Peyer's patch (tissue), 4 donors: ENCODE measurements at regions not wholly inside any gene's neighbourhood (a gene's known extent, or its start where the extent isn't known, plus 50 kb on each side); places are given as distances from the start of the nearest gene placed in this dataset.

Experiments used
- DNase-seq, 3 donors: peaks; one replicate each; pipeline ENCODE4 v3.0.0-alpha.2; 2017 to 2019
- H3K27ac ChIP-seq, 4 donors: fragments of 200-600 bp; sonication (generic); one replicate each; pipeline ENCODE4 v1.5.1; 2016 to 2019
- H3K27me3 ChIP-seq, 2 donors: fragments of 200-600 bp; sonication (generic); one replicate each; pipeline ENCODE4 v1.5.1; 2019
- H3K36me3 ChIP-seq, 3 donors: fragments of 200-600 bp; sonication (generic); one replicate each; pipeline ENCODE4 v1.5.1; 2016 to 2019
- H3K4me1 ChIP-seq, 4 donors: fragments of 200-600 bp; sonication (generic); one replicate each; pipeline ENCODE4 v1.5.1; 2016 to 2019
- H3K4me3 ChIP-seq, 4 donors: fragments of 200-600 bp; sonication (generic); 1 replicate in 3 of 4; 2 replicates in 1 of 4; pipeline ENCODE4 v1.5.1; 2016 to 2019; ENCODE audit warnings: mild to moderate bottlenecking in 1 of 4
- H3K9me3 ChIP-seq, 4 donors: fragments of 200-600 bp; sonication (generic); one replicate each; pipeline ENCODE4 v1.5.1; 2016 to 2019; ENCODE audit warnings: mild to moderate bottlenecking in 1 of 4
- POLR2A ChIP-seq, 2 donors: fragments of 450-650 bp; IDR thresholded peaks; one replicate each; pipeline ENCODE4 v1.5.1; 2017; ENCODE audit warnings: antibody characterized with exemption in 2 of 2, mild to moderate bottlenecking in 2 of 2, moderate library complexity in 2 of 2
- TF ChIP-seq, protein P1 (sequence below), 6 experiments: fragments of 450-650 bp in 4 of 6; fragments of 200-600 bp in 2 of 6; sonication (generic) in 1 of 6; IDR thresholded peaks; one replicate each; pipeline ENCODE4 v1.5.1; 2017 to 2019; ENCODE audit warnings: antibody characterized with exemption in 6 of 6, mild to moderate bottlenecking in 3 of 6, moderate library complexity in 1 of 6

DNA sequence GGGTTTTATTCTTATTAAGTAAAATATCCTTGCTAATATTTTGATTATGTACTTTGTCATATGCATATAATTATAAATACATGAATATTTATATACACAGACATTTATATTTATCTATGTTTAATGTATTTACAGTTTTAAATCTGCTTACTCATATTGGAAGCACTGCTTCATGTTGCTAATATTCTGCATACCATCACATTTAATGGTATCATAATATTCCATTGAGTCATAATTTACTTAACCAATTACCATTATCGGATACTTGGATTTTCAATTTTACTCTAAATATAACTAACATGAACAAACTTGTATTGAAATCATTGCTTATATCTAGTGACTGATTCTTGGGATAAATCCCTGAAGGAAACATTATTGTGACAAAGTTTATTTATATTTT, 155.2 kb downstream of the MBL2 start:
- no peak overlapping the region for H3K27ac ChIP-seq
- H3K4me1 ChIP-seq = no peaks in the 10 kb centered on the region
- no peak for TF ChIP-seq POLR2A (IDR thresholded peaks at IDR 0.05)
- TF ChIP-seq, protein P1, sequence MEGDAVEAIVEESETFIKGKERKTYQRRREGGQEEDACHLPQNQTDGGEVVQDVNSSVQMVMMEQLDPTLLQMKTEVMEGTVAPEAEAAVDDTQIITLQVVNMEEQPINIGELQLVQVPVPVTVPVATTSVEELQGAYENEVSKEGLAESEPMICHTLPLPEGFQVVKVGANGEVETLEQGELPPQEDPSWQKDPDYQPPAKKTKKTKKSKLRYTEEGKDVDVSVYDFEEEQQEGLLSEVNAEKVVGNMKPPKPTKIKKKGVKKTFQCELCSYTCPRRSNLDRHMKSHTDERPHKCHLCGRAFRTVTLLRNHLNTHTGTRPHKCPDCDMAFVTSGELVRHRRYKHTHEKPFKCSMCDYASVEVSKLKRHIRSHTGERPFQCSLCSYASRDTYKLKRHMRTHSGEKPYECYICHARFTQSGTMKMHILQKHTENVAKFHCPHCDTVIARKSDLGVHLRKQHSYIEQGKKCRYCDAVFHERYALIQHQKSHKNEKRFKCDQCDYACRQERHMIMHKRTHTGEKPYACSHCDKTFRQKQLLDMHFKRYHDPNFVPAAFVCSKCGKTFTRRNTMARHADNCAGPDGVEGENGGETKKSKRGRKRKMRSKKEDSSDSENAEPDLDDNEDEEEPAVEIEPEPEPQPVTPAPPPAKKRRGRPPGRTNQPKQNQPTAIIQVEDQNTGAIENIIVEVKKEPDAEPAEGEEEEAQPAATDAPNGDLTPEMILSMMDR (IDR thresholded peaks at IDR 0.05) = no peak
- no peaks in the 10 kb centered on the region for H3K9me3 ChIP-seq
- no peak for DNase-seq
- H3K36me3 ChIP-seq = no peaks in the 10 kb centered on the region
- no peak overlapping the region for H3K4me3 ChIP-seq
- no peaks in the 10 kb centered on the region for H3K27me3 ChIP-seq

DNA sequence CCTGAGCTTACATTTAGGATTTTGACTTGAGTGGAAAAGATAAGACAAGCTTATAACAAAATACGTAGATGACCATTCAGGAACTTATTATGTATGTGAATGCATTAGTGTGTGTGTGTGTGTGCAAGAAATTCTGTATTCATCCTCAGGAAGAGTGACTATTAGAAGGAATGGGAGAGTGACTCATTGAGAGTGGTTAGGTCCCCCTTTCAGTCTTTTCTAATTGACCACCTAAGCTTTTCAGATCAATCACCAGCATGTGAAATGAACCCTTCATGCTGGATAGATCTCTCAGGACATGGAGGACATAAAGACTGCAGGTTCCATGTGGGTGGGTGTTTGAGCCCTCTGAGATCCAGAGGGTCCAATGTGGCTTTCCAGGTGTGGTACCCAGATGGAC, 153.5 kb downstream of the MBL2 start:
- Histone ChIP-seq H3K9me3 (no peaks in the 10 kb centered on the region), H3K36me3 (no peaks in the 10 kb centered on the region), H3K4me3 (no peak overlapping the region), H3K4me1 (no peaks in the 10 kb centered on the region), H3K27ac (no peak overlapping the region), H3K27me3 (no peaks in the 10 kb centered on the region)
- DNase-seq = no peak
- TF ChIP-seq POLR2A (IDR thresholded peaks at IDR 0.05) = no peak

DNA sequence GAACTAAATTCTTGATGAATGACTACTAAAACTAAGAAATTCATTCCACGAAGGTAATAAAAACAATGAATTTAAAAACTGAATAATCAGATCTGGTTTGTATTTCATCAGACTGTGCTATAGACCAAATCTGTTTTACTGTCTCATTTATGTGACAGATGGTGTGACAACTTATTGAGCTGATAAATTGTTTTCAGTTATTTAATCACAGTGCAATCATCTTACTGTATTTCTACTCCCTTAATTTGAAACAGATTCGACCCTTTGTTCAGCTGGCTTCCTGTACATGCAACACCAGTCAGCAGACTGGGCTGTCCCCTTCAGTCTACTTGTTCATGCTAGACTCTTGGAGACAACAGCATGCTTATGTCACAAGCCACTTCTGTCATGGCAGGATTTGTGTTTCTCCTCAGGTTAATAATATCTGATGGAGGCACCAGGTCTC, 150.9 kb downstream of the MBL2 start:
- Histone ChIP-seq H3K9me3 (no peaks in the 10 kb centered on the region), H3K27me3 (no peaks in the 10 kb centered on the region), H3K4me1 (no peaks in the 10 kb centered on the region), H3K27ac (no peak overlapping the region), H3K4me3 (no peak overlapping the region), H3K36me3 (no peaks in the 10 kb centered on the region)
- TF ChIP-seq, protein P1 (IDR thresholded peaks at IDR 0.05) = no peak
- no peak for TF ChIP-seq POLR2A (IDR thresholded peaks at IDR 0.05)
- no peak for DNase-seq

DNA sequence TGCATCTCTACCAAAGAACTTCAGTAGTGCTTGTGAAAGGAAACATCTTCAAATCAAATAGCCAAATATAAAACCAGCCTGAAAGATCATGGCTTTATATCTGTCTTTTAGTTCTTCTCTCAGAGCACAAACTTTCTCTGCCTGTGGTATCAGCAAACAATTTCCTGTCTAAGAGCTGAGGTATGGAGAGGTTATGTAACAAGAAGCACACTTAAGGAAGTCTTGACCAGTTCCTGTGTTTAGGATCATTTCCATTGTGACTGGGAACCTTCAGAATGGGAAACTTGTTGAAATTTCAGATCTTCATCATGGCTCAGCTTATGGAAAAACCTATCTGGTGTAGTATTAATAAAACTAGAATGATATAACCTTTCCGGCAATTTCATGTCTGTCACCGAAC, 148.8 kb downstream of the MBL2 start:
- DNase-seq = no peak
- H3K4me3 ChIP-seq = no peak overlapping the region
- H3K9me3 ChIP-seq = no peaks in the 10 kb centered on the region
- no peak overlapping the region for H3K27ac ChIP-seq
- H3K36me3 ChIP-seq = no peaks in the 10 kb centered on the region
- TF ChIP-seq, protein P1 (IDR thresholded peaks at IDR 0.05) = no peak
- no peak for TF ChIP-seq POLR2A (IDR thresholded peaks at IDR 0.05)
- H3K27me3 ChIP-seq = no peaks in the 10 kb centered on the region
- H3K4me1 ChIP-seq = no peaks in the 10 kb centered on the region

DNA sequence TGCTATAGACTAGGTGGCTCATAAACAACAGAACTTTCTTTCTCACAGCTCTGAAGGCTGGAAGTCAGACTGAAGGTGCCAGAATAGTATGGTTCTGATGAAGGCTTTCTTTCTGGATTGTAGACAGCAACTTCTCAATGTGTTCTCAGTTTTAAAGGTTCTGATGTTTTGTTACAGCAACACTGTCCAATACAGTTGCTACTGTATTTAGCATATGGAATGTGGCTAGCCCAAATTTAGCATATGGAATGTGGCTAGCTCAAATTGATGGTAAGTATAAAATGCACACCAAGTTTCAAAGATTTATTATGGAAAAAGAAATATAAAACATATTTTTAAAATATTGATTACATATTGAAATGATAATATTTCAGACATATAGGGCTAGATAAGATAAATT, 145.3 kb downstream of the MBL2 start:
- H3K27ac ChIP-seq = no peak overlapping the region
- DNase-seq = no peak
- TF ChIP-seq POLR2A (IDR thresholded peaks at IDR 0.05) = no peak
- TF ChIP-seq, protein P1 (IDR thresholded peaks at IDR 0.05) = no peak
- H3K4me3 ChIP-seq = no peak overlapping the region
- H3K9me3 ChIP-seq = no peaks in the 10 kb centered on the region
- no peaks in the 10 kb centered on the region for H3K4me1 ChIP-seq
- no peaks in the 10 kb centered on the region for H3K36me3 ChIP-seq
- no peaks in the 10 kb centered on the region for H3K27me3 ChIP-seq

DNA sequence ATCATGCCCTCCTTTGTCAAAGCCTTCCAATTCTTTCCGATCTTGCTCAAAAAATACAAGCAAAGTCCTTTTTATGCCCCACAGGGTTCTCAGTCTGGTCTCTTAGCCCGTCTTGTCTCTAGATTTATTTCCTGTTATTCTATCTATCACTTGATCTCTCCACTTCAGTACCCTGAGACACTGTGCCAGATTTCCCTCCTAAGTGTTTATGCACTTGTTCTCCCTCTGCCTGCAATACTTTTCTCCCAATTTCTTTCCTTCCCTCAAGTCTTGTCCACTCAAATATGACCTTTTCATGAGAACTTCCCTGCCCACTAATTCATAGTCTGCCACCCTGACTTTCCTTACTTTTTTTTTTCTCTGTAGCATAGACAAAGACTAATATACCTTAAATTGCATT, 141.4 kb downstream of the MBL2 start:
- Histone ChIP-seq H3K36me3 (no peaks in the 10 kb centered on the region), H3K4me1 (no peaks in the 10 kb centered on the region), H3K4me3 (no peak overlapping the region), H3K27ac (no peak overlapping the region), H3K27me3 (no peaks in the 10 kb centered on the region), H3K9me3 (no peaks in the 10 kb centered on the region)
- no peak for DNase-seq
- no peak for TF ChIP-seq POLR2A (IDR thresholded peaks at IDR 0.05)
- TF ChIP-seq, protein P1 (IDR thresholded peaks at IDR 0.05) = no peak
